OCI-LY7 (cell line): ENCODE measurements at regions not wholly inside any gene's neighbourhood (a gene's known extent, or its start where the extent isn't known, plus 50 kb on each side); places are given as distances from the start of the nearest gene placed in this dataset.

Experiments
- BruUV-seq: library from RNA; stranded (reverse); fragments of 400-500 nt; replicated peaks from 2 replicates; lab custom pipeline; 2021; lab: Mats Ljungman, UMichigan
- CTCF ChIA-PET: fragments of 300-600 bp; sonication (Branson Sonifier 250); formaldehyde crosslinking; loops from one replicate; lab custom pipeline; 2022; ENCODE audit warnings: antibody characterized with exemption; ENCODE audit not compliant: unreplicated experiment; lab: Charles Lee
- POLR2A ChIA-PET: fragments of 300-600 bp; sonication (Branson Sonifier 250); formaldehyde crosslinking; loops from one replicate; lab custom pipeline; 2022; ENCODE audit warnings: antibody characterized with exemption; lab: Charles Lee
- DNase-seq: peaks from one replicate; pipeline ENCODE4 v3.0.0-alpha.2; 2015; ENCODE audit warnings: low spot score
- H2AFZ ChIP-seq: fragments of 200-600 bp; sonication (generic), shearing (Covaris generic); 2 replicates; pipeline ENCODE4 v1.6.1; 2014; ENCODE audit warnings: mild to moderate bottlenecking, antibody characterized with exemption, low read length, moderate library complexity
- H3K27ac ChIP-seq: fragments of 200-600 bp; sonication (generic); 2 replicates; pipeline ENCODE4 v1.5.1; 2014; ENCODE audit warnings: mixed run types, low read depth, mild to moderate bottlenecking, moderate library complexity, low read length, inconsistent platforms; ENCODE audit not compliant: poor library complexity, severe bottlenecking
- H3K36me3 ChIP-seq: fragments of 200-600 bp; sonication (generic); 2 replicates; pipeline ENCODE4 v1.6.1; 2014; ENCODE audit warnings: mild to moderate bottlenecking, antibody characterized with exemption, low read length, moderate library complexity, mixed read lengths; ENCODE audit not compliant: insufficient read depth
- H3K4me1 ChIP-seq: fragments of 200-600 bp; sonication (generic); 2 replicates; pipeline ENCODE4 v1.5.1; 2014; ENCODE audit warnings: mild to moderate bottlenecking, low read length; ENCODE audit not compliant: insufficient read depth, poor library complexity, severe bottlenecking
- H3K4me2 ChIP-seq: fragments of 200-600 bp; sonication (generic); 2 replicates; pipeline ENCODE4 v1.6.1; 2014; ENCODE audit warnings: mild to moderate bottlenecking, low read length
- H3K4me3 ChIP-seq: fragments of 200-600 bp; sonication (generic); 2 replicates; pipeline ENCODE4 v1.5.1; 2014; ENCODE audit warnings: mild to moderate bottlenecking, low read depth, low read length; ENCODE audit not compliant: poor library complexity, severe bottlenecking
- H3K79me2 ChIP-seq: fragments of 200-600 bp; sonication (generic); 2 replicates; pipeline ENCODE4 v1.6.1; 2016; ENCODE audit warnings: low read depth, mild to moderate bottlenecking, low read length, moderate library complexity, mixed read lengths; ENCODE audit not compliant: insufficient read depth
- H3K9me2 ChIP-seq: fragments of 200-600 bp; sonication (generic); 2 replicates; pipeline ENCODE4 v1.6.1; 2016; ENCODE audit warnings: mild to moderate bottlenecking, low read length, mixed read lengths; ENCODE audit not compliant: insufficient read depth
- H3K9me3 ChIP-seq: fragments of 200-600 bp; sonication (generic); 2 replicates; pipeline ENCODE4 v1.6.1; 2014; ENCODE audit warnings: mild to moderate bottlenecking, mixed run types, low read length, mixed read lengths
- H4K20me1 ChIP-seq: fragments of 200-600 bp; sonication (generic); 2 replicates; pipeline ENCODE4 v1.6.1; 2014; ENCODE audit warnings: mild to moderate bottlenecking, antibody characterized with exemption, low read length, moderate library complexity, mixed read lengths; ENCODE audit not compliant: insufficient read depth
- CTCF ChIP-seq: fragments of 200-600 bp; sonication (generic); conservative IDR thresholded peaks from 2 replicates; pipeline ENCODE4 v1.5.1; 2014; ENCODE audit warnings: mild to moderate bottlenecking, antibody characterized with exemption, low read length, moderate library complexity, mixed read lengths
- EZH2phosphoT487 ChIP-seq: fragments of 200-600 bp; sonication (generic); IDR thresholded peaks from 2 replicates; pipeline ENCODE4 v1.6.1; 2018; ENCODE audit warnings: low read depth, borderline replicate concordance, mild to moderate bottlenecking, mixed run types, antibody characterized with exemption, low read length, moderate library complexity, mixed read lengths
- intact Hi-C: fragments of 100-400 bp; cut with micrococcal nuclease; formaldehyde crosslinking; loops from one replicate; pipeline ENCODE4 v1.10.0; 2022; ENCODE audit not compliant: unreplicated experiment

- no peak overlapping the region for H3K4me3 ChIP-seq
- no peaks in the 10 kb centered on the region for H3K9me2 ChIP-seq
- no peak overlapping the region for H2AFZ ChIP-seq
- no peak for DNase-seq
- TF ChIP-seq CTCF = no peak
- no peak for TF ChIP-seq EZH2phosphoT487
- ChIA-PET CTCF (no interaction called here), POLR2A (no interaction called here)
- H3K9me3 ChIP-seq = no peaks in the 10 kb centered on the region
- H3K4me2 ChIP-seq = no peak overlapping the region
- no peaks in the 10 kb centered on the region for H4K20me1 ChIP-seq
- intact Hi-C loops = no loop called here
- BruUV-seq = no TSS peak
- no peaks in the 10 kb centered on the region for H3K4me1 ChIP-seq
- H3K36me3 ChIP-seq = no peaks in the 10 kb centered on the region
- no peak overlapping the region for H3K27ac ChIP-seq
- no peaks in the 10 kb centered on the region for H3K79me2 ChIP-seq
Observed at GRCh38 chr20:24207803-24208300, 219.3 kb upstream of the GGTLC1 start.

GRCh38 chr20:24206995-24207394 is 218.4 kb upstream of the GGTLC1 start:
- H3K4me1 ChIP-seq = no peaks in the 10 kb centered on the region
- no peaks in the 10 kb centered on the region for H3K36me3 ChIP-seq
- ChIA-PET CTCF (no interaction called here), POLR2A (no interaction called here)
- BruUV-seq = no TSS peak
- H3K4me3 ChIP-seq = no peak overlapping the region
- intact Hi-C loops = no loop called here
- H4K20me1 ChIP-seq = no peaks in the 10 kb centered on the region
- no peak for DNase-seq
- H3K4me2 ChIP-seq = no peak overlapping the region
- H3K9me2 ChIP-seq = no peaks in the 10 kb centered on the region
- no peak for TF ChIP-seq CTCF
- TF ChIP-seq EZH2phosphoT487 = no peak
- no peaks in the 10 kb centered on the region for H3K9me3 ChIP-seq
- H3K79me2 ChIP-seq = no peaks in the 10 kb centered on the region
- no peak overlapping the region for H2AFZ ChIP-seq
- no peak overlapping the region for H3K27ac ChIP-seq

- BruUV-seq = no TSS peak
- CTCF ChIA-PET = no interaction called here
- intact Hi-C loops = no loop called here
Observed at GRCh38 chr20:24203526-24204183, 215.1 kb upstream of the GGTLC1 start.

More at GRCh38 chr20:24203526-24204183, 215.1 kb upstream of the GGTLC1 start:
- Histone ChIP-seq H3K4me2 (no peak overlapping the region), H3K27ac (no peak overlapping the region), H3K4me3 (no peak overlapping the region), H4K20me1 (no peaks in the 10 kb centered on the region), H3K4me1 (no peaks in the 10 kb centered on the region), H3K9me3 (no peaks in the 10 kb centered on the region), H3K36me3 (no peaks in the 10 kb centered on the region), H3K79me2 (no peaks in the 10 kb centered on the region), H3K9me2 (no peaks in the 10 kb centered on the region), H2AFZ (no peak overlapping the region)
- TF ChIP-seq CTCF (no peak), EZH2phosphoT487 (no peak)
- POLR2A ChIA-PET = interaction anchor here (1.0 kb wide), 1 partner anchor 13 kb away, joined by 3 read pairs; no protein-coding TSS in a partner anchor
- DNase-seq = no peak
